ENCODE measurements at regions not wholly inside any gene's neighbourhood (a gene's known extent, or its start where the extent isn't known, plus 50 kb on each side); places are given as distances from the start of the nearest gene placed in this dataset.

DNA sequence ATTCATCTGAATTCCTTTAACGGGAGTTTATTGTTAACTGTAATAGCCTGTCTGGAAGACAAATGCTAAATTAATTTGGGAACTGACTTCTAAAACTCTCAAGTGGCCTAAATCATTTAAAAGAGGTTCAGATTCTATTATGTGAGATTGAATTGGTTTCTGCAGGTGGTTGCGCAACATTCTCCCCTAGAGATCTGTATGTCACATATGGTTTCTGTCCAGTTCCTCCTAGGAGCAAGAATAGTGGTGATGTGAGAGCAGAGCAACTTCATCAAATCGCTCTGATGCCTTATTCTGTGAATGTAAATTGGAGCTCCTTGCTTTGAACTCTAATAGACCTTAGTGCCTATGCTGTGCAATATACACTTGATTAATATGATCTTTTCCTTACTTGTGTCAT is 144.6 kb upstream of the GPR101 start:
- DNase-seq = no peak
- Histone ChIP-seq H3K4me3 (no peak overlapping the region), H3K27ac (no peak overlapping the region), H3K4me1 (no peaks in the 10 kb centered on the region), H3K9me3 (no peaks in the 10 kb centered on the region), H3K36me3 (no peaks in the 10 kb centered on the region), H3K27me3 (peaks cover 0 to 8% (median 0%) of the 10 kb centered on the region in 9 donors)
- TF ChIP-seq, protein P1, sequence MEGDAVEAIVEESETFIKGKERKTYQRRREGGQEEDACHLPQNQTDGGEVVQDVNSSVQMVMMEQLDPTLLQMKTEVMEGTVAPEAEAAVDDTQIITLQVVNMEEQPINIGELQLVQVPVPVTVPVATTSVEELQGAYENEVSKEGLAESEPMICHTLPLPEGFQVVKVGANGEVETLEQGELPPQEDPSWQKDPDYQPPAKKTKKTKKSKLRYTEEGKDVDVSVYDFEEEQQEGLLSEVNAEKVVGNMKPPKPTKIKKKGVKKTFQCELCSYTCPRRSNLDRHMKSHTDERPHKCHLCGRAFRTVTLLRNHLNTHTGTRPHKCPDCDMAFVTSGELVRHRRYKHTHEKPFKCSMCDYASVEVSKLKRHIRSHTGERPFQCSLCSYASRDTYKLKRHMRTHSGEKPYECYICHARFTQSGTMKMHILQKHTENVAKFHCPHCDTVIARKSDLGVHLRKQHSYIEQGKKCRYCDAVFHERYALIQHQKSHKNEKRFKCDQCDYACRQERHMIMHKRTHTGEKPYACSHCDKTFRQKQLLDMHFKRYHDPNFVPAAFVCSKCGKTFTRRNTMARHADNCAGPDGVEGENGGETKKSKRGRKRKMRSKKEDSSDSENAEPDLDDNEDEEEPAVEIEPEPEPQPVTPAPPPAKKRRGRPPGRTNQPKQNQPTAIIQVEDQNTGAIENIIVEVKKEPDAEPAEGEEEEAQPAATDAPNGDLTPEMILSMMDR (IDR thresholded peaks at IDR 0.05) = no peak
- no peak for TF ChIP-seq POLR2A (IDR thresholded peaks at IDR 0.05)
- WGBS, 4 donors = 34 to 49% (median 40%) methylated on average over 3 of the region's 3 CpGs
- intact Hi-C loops (cut with DNase I) = no loop called here
- ATAC-seq = no peak

DNA sequence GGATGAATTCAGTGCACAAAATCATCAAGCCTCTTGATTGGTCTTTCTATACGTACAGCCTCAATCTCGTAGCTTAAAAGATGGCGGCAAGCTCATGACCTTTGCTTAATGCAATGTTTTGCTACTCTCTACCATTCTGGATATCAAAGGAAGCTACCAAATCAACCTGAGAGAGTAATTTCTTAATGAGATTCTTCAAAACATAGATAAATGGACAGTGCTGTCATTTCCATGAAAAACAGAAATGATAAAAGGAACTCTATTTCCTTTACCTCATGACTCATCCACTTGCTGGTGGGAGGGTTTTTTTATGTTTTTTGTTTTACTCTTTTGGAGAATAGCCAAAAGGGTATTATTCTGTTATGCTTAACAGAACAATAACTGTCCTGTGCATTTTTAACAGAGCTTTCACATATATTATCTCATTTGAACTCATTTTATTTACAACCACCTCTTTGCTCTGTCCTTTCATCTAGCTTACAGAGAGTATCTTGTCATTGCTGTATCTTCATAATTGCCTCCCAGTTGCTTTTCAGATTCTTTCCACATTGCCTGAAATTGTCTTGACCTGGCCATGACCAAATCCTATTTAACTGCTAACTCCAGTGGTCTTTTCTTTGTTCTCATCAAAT is 138.6 kb upstream of the GPR101 start:
- no peak for TF ChIP-seq POLR2A (IDR thresholded peaks at IDR 0.05)
- TF ChIP-seq, protein P1 (IDR thresholded peaks at IDR 0.05) = no peak
- 85 to 93% (median 91%) methylated on average over 3 of the region's 3 CpGs for WGBS, 4 donors
- no peaks in the 10 kb centered on the region for H3K36me3 ChIP-seq
- intact Hi-C loops (cut with DNase I) = no loop called here
- DNase-seq (no peak), ATAC-seq (no peak)
- no peaks in the 10 kb centered on the region for H3K4me1 ChIP-seq
- no peak overlapping the region for H3K4me3 ChIP-seq
- H3K27me3 ChIP-seq = no peaks in the 10 kb centered on the region
- no peaks in the 10 kb centered on the region for H3K9me3 ChIP-seq
- H3K27ac ChIP-seq = no peak overlapping the region

DNA sequence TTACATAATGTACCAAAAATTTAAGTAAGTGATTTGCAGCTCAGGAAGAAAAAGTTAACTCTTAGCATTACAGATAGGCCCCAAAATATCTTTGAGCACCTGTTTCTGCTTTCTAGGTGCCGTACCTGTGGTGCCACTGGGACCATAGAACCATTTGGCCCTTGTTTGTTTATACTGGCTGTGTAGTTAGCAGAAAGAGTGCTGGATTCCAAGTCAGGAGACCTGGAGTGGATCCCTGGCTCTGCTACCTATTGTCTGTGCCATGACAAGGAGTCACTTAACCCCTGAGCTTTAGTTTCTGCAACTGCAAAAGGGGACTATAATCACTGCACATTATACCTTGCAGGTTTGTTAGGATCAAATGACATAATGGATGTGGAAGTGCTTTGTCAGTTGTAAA is 137.8 kb upstream of the GPR101 start:
- intact Hi-C loops (cut with DNase I) = no loop called here

DNA sequence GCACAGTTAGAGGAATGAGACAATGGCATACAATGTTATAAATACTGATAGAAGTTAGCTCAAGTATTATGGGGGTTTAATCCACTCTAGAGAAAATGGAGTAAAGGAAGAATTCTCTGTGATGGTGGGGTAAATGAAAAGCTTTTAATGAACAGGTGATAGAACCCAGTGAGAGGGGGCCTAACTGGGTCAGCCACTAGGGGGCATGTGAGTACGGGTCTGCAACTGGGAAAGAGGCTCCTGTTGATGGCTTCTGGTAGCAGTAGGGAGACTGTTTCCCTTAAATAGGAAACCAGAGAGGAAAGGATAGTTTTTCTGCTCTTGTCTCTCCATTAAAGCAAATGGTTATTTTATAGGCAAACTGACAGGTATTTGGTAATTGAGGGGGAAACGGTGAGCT is 132.8 kb upstream of the GPR101 start:
- Histone ChIP-seq H3K36me3 (no peaks in the 10 kb centered on the region), H3K4me3 (no peak overlapping the region), H3K27ac (no peak overlapping the region), H3K4me1 (no peaks in the 10 kb centered on the region), H3K9me3 (no peaks in the 10 kb centered on the region), H3K27me3 (peaks cover 0 to 5% (median 0%) of the 10 kb centered on the region in 9 donors)
- DNase-seq = no peak
- intact Hi-C loops (cut with DNase I) = no loop called here
- 42 to 53% (median 49%) methylated on average over 2 of the region's 2 CpGs for WGBS, 4 donors
- no peak for ATAC-seq
- TF ChIP-seq, protein P1 (IDR thresholded peaks at IDR 0.05) = peak in 1 of 12 donors; percentile 7
- no peak for TF ChIP-seq POLR2A (IDR thresholded peaks at IDR 0.05)

More for the DNA sequence above, 137.8 kb upstream of the GPR101 start:
- Histone ChIP-seq H3K27me3 (peaks cover 0 to 3% (median 0%) of the 10 kb centered on the region in 9 donors), H3K27ac (no peak overlapping the region), H3K36me3 (no peaks in the 10 kb centered on the region), H3K4me1 (no peaks in the 10 kb centered on the region), H3K9me3 (no peaks in the 10 kb centered on the region), H3K4me3 (no peak overlapping the region)
- ATAC-seq (no peak), DNase-seq (no peak)
- no peak for TF ChIP-seq POLR2A (IDR thresholded peaks at IDR 0.05)
- TF ChIP-seq, protein P1 (IDR thresholded peaks at IDR 0.05) = no peak
- 50 to 77% (median 61%) methylated on average over 1 of the region's 1 CpG for WGBS, 4 donors

Data from heart left ventricle (tissue), 16 donors.